ENCODE measurements at regions not wholly inside any gene's neighbourhood (a gene's known extent, or its start where the extent isn't known, plus 50 kb on each side); places are given as distances from the start of the nearest gene placed in this dataset.

GRCh38 chr10:47164800-47165128, 135.2 kb upstream of the GDF10 start:
- no peaks in the 10 kb centered on the region for H3K27me3 ChIP-seq
- no peak for TF ChIP-seq POLR2A (IDR thresholded peaks at IDR 0.05)
- TF ChIP-seq CTCF (IDR thresholded peaks at IDR 0.05), result no peak
- no peak for TF ChIP-seq POLR2AphosphoS5 (IDR thresholded peaks at IDR 0.05; ENCODE audit: insufficient read depth in 1 of 2, low read depth in 1 of 2)
- H3K36me3 ChIP-seq, result no peaks in the 10 kb centered on the region
- H3K4me1 ChIP-seq, result peaks cover 26% of the 10 kb centered on the region
- intact Hi-C loops (cut with DNase I), result no loop called here
- DNase-seq (ENCODE audit: extremely low spot score in 2 of 2), result peak in 1 of 2 donors; percentile 91
- no peak overlapping the region for H3K4me3 ChIP-seq
- H3K9me3 ChIP-seq, result no peaks in the 10 kb centered on the region
- H3K27ac ChIP-seq, result no peak overlapping the region

- TF ChIP-seq POLR2A (IDR thresholded peaks at IDR 0.05) (no peak), POLR2AphosphoS5 (IDR thresholded peaks at IDR 0.05; ENCODE audit: insufficient read depth in 1 of 2, low read depth in 1 of 2) (no peak), CTCF (IDR thresholded peaks at IDR 0.05) (no peak)
- H3K27ac ChIP-seq, result peak overlapping the region; percentile 66
- H3K4me1 ChIP-seq, result peaks cover 26% of the 10 kb centered on the region
- H3K36me3 ChIP-seq, result no peaks in the 10 kb centered on the region
- no peak for DNase-seq (ENCODE audit: extremely low spot score in 2 of 2)
- peak overlapping the region; percentile 20 to 29 for H3K4me3 ChIP-seq
- intact Hi-C loops (cut with DNase I), result no loop called here
- H3K27me3 ChIP-seq, result no peaks in the 10 kb centered on the region
- no peaks in the 10 kb centered on the region for H3K9me3 ChIP-seq
Observed at GRCh38 chr10:47165168-47165710, 134.8 kb upstream of the GDF10 start.

GRCh38 chr10:47165711-47166404, 134.1 kb upstream of the GDF10 start:
- peak overlapping the region; percentile 66 for H3K27ac ChIP-seq
- no peaks in the 10 kb centered on the region for H3K36me3 ChIP-seq
- peak overlapping the region; percentile 20 to 29 for H3K4me3 ChIP-seq
- intact Hi-C loops (cut with DNase I), result no loop called here
- peaks cover 26% of the 10 kb centered on the region for H3K4me1 ChIP-seq
- no peaks in the 10 kb centered on the region for H3K27me3 ChIP-seq
- H3K9me3 ChIP-seq, result no peaks in the 10 kb centered on the region
- TF ChIP-seq POLR2AphosphoS5 (IDR thresholded peaks at IDR 0.05; ENCODE audit: insufficient read depth in 1 of 2, low read depth in 1 of 2) (peak in 1 of 2 donors; percentile 41), POLR2A (IDR thresholded peaks at IDR 0.05) (no peak), CTCF (IDR thresholded peaks at IDR 0.05) (no peak)
- DNase-seq (ENCODE audit: extremely low spot score in 2 of 2), result peak; percentile 90 to 95

- no peaks in the 10 kb centered on the region for H3K9me3 ChIP-seq
- no peak for TF ChIP-seq POLR2A (IDR thresholded peaks at IDR 0.05)
- TF ChIP-seq POLR2AphosphoS5 (IDR thresholded peaks at IDR 0.05; ENCODE audit: insufficient read depth in 1 of 2, low read depth in 1 of 2), result no peak
- TF ChIP-seq CTCF (IDR thresholded peaks at IDR 0.05), result no peak
- intact Hi-C loops (cut with DNase I), result no loop called here
- H3K27ac ChIP-seq, result peak overlapping the region; percentile 66
- peaks cover 26% of the 10 kb centered on the region for H3K4me1 ChIP-seq
- H3K36me3 ChIP-seq, result no peaks in the 10 kb centered on the region
- peak in 1 of 2 donors; percentile 86 for DNase-seq (ENCODE audit: extremely low spot score in 2 of 2)
- H3K4me3 ChIP-seq, result peak overlapping the region in 1 of 2 donors; percentile 20
- no peaks in the 10 kb centered on the region for H3K27me3 ChIP-seq
Observed at GRCh38 chr10:47166405-47166777, 133.6 kb upstream of the GDF10 start.

Measured in vagina (tissue), 2 donors.